Ascending aorta (tissue), 2 donors: ENCODE measurements at regions not wholly inside any gene's neighbourhood (a gene's known extent, or its start where the extent isn't known, plus 50 kb on each side); places are given as distances from the start of the nearest gene placed in this dataset.

Experiments
- DNase-seq, 2 donors: peaks; one replicate each; pipeline ENCODE4 v3.0.0-alpha.2; 2019; ENCODE audit warnings: low spot score in 2 of 2
- H3K27ac ChIP-seq, 2 donors: fragments of 200-600 bp; sonication (generic); one replicate each; pipeline ENCODE4 v1.5.1; 2016 to 2017; ENCODE audit warnings: mild to moderate bottlenecking in 1 of 2
- H3K27me3 ChIP-seq: fragments of 200-600 bp; sonication (generic); one replicate; pipeline ENCODE4 v1.5.1; 2017
- H3K36me3 ChIP-seq, 2 donors: fragments of 200-600 bp; sonication (generic); one replicate each; pipeline ENCODE4 v1.5.1; 2016
- H3K4me1 ChIP-seq, 2 donors: fragments of 200-600 bp; sonication (generic); one replicate each; pipeline ENCODE4 v1.5.1; 2016 to 2017; ENCODE audit warnings: mild to moderate bottlenecking in 1 of 2
- H3K4me3 ChIP-seq, 2 donors: fragments of 200-600 bp; sonication (generic); one replicate each; pipeline ENCODE4 v1.5.1; 2016 to 2017; ENCODE audit warnings: mild to moderate bottlenecking in 1 of 2
- H3K9me3 ChIP-seq, 2 donors: fragments of 200-600 bp; sonication (generic); one replicate each; pipeline ENCODE4 v1.5.1; 2016
- CTCF ChIP-seq, 3 experiments: fragments of 200-600 bp in 2 of 3; fragments of 450-650 bp in 1 of 3; sonication (generic) in 2 of 3; IDR thresholded peaks; one replicate each; pipeline ENCODE4 v1.5.1; 2016 to 2019; ENCODE audit warnings: antibody characterized with exemption in 3 of 3, mild to moderate bottlenecking in 1 of 3, moderate library complexity in 1 of 3
- intact Hi-C: fragments of 100-400 bp; cut with DNase I; formaldehyde crosslinking; loops from one replicate; pipeline ENCODE4 v1.15.1; 2023

GRCh38 chr3:124566701-124567100 is 163.6 kb upstream of the UMPS start:
- no peak for TF ChIP-seq CTCF (IDR thresholded peaks at IDR 0.05)
- intact Hi-C loops: loop anchor here (10.0 kb wide), 1 partner anchor 338 kb away; no protein-coding TSS in a partner anchor
- Histone ChIP-seq H3K27ac (no peak overlapping the region), H3K4me3 (no peak overlapping the region), H3K36me3 (peaks cover 31% of the 10 kb centered on the region in 2 donors), H3K9me3 (no peaks in the 10 kb centered on the region), H3K4me1 (no peaks in the 10 kb centered on the region), H3K27me3 (no peaks in the 10 kb centered on the region)
- DNase-seq: no peak

GRCh38 chr3:124567179-124567578 is 163.1 kb upstream of the UMPS start:
- Histone ChIP-seq H3K4me3 (no peak overlapping the region), H3K36me3 (peaks cover 31% of the 10 kb centered on the region in 2 donors), H3K27me3 (no peaks in the 10 kb centered on the region), H3K9me3 (no peaks in the 10 kb centered on the region), H3K4me1 (no peaks in the 10 kb centered on the region), H3K27ac (no peak overlapping the region)
- TF ChIP-seq CTCF (IDR thresholded peaks at IDR 0.05): no peak
- DNase-seq: no peak
- intact Hi-C loops: loop anchor here (10.0 kb wide), 1 partner anchor 338 kb away; no protein-coding TSS in a partner anchor

GRCh38 chr3:124569761-124570160 is 160.5 kb upstream of the UMPS start:
- Histone ChIP-seq H3K4me3 (no peak overlapping the region), H3K27me3 (no peaks in the 10 kb centered on the region), H3K4me1 (no peaks in the 10 kb centered on the region), H3K27ac (no peak overlapping the region), H3K36me3 (peaks cover 19 to 28% of the 10 kb centered on the region in 2 donors), H3K9me3 (no peaks in the 10 kb centered on the region)
- TF ChIP-seq CTCF (IDR thresholded peaks at IDR 0.05): no peak
- intact Hi-C loops: loop anchor here (10.0 kb wide), 1 partner anchor 335 kb away; no protein-coding TSS in a partner anchor
- no peak for DNase-seq

- intact Hi-C loops: no loop called here
- H3K27ac ChIP-seq: no peak overlapping the region
- no peaks in the 10 kb centered on the region for H3K9me3 ChIP-seq
- H3K36me3 ChIP-seq: peaks cover 21 to 32% of the 10 kb centered on the region in 2 donors
- no peak for TF ChIP-seq CTCF (IDR thresholded peaks at IDR 0.05)
- H3K27me3 ChIP-seq: no peaks in the 10 kb centered on the region
- no peak overlapping the region for H3K4me3 ChIP-seq
- no peak for DNase-seq
- no peaks in the 10 kb centered on the region for H3K4me1 ChIP-seq
Observed at GRCh38 chr3:124570232-124570631, 160.0 kb upstream of the UMPS start.

- Histone ChIP-seq H3K27me3 (no peaks in the 10 kb centered on the region), H3K36me3 (peaks cover 6 to 22% of the 10 kb centered on the region in 2 donors), H3K27ac (no peak overlapping the region), H3K4me3 (no peak overlapping the region), H3K4me1 (no peaks in the 10 kb centered on the region), H3K9me3 (no peaks in the 10 kb centered on the region)
- intact Hi-C loops: no loop called here
- DNase-seq: no peak
- TF ChIP-seq CTCF (IDR thresholded peaks at IDR 0.05): no peak
Observed at GRCh38 chr3:124572851-124573405, 157.3 kb upstream of the UMPS start.

- Histone ChIP-seq H3K9me3 (no peaks in the 10 kb centered on the region), H3K36me3 (peaks cover 6 to 22% of the 10 kb centered on the region in 2 donors), H3K27ac (no peak overlapping the region), H3K4me3 (no peak overlapping the region), H3K4me1 (no peaks in the 10 kb centered on the region), H3K27me3 (no peaks in the 10 kb centered on the region)
- TF ChIP-seq CTCF (IDR thresholded peaks at IDR 0.05): no peak
- no peak for DNase-seq
- intact Hi-C loops: no loop called here
Observed at GRCh38 chr3:124574012-124574411, 156.2 kb upstream of the UMPS start.
